GM12892 (cell line): ENCODE measurements at regions not wholly inside any gene's neighbourhood (a gene's known extent, or its start where the extent isn't known, plus 50 kb on each side); places are given as distances from the start of the nearest gene placed in this dataset.

Experiments used
- POLR2A ChIP-seq: IDR thresholded peaks from 2 replicates; pipeline ENCODE4 v1.6.1; 2011; ENCODE audit warnings: low read depth, low read length, control low read depth
- POLR2AphosphoS5 ChIP-seq: IDR thresholded peaks from 2 replicates; pipeline ENCODE4 v1.6.1; 2011; ENCODE audit warnings: low read depth, low read length, control low read depth

- TF ChIP-seq POLR2A, result no peak
- TF ChIP-seq POLR2AphosphoS5, result no peak
Observed at GRCh38 chr5:81803812-81804211, 52.9 kb upstream of the SSBP2 start.
